HG03159 (cell line): ENCODE measurements at regions not wholly inside any gene's neighbourhood (a gene's known extent, or its start where the extent isn't known, plus 50 kb on each side); places are given as distances from the start of the nearest gene placed in this dataset.

Experiments used
- ATAC-seq: cut with Tn5 transposase; IDR thresholded peaks from one replicate; pipeline ENCODE4 v1.9.1; 2021; ENCODE audit warnings: mild to moderate bottlenecking, moderate library complexity; ENCODE audit not compliant: unreplicated experiment

- ATAC-seq = no peak
Observed at GRCh38 chr2:236653863-236654262, 84.2 kb downstream of the ACKR3 start.

- no peak for ATAC-seq
Observed at GRCh38 chr2:236654496-236654895, 84.9 kb downstream of the ACKR3 start.

- no peak for ATAC-seq
Observed at GRCh38 chr2:236656166-236656565, 86.5 kb downstream of the ACKR3 start.

- ATAC-seq = no peak
Observed at GRCh38 chr2:236656721-236657120, 87.1 kb downstream of the ACKR3 start.

- ATAC-seq = no peak
Observed at GRCh38 chr2:236657215-236657614, 87.6 kb downstream of the ACKR3 start.

- ATAC-seq = no peak
Observed at GRCh38 chr2:236657801-236658200, 88.2 kb downstream of the ACKR3 start.

GRCh38 chr2:236658974-236659757, 89.5 kb downstream of the ACKR3 start:
- no peak for ATAC-seq

GRCh38 chr2:236659758-236660150, 90.1 kb downstream of the ACKR3 start:
- no peak for ATAC-seq

GRCh38 chr2:236661061-236661761, 91.6 kb downstream of the ACKR3 start:
- ATAC-seq = no peak

- no peak for ATAC-seq
Observed at GRCh38 chr2:236661762-236662110, 92.1 kb downstream of the ACKR3 start.

GRCh38 chr2:236662231-236663185, 92.9 kb downstream of the ACKR3 start:
- no peak for ATAC-seq

GRCh38 chr2:236663287-236664101, 93.9 kb downstream of the ACKR3 start:
- no peak for ATAC-seq

GRCh38 chr2:236664136-236664535, 94.5 kb downstream of the ACKR3 start:
- ATAC-seq = no peak

- no peak for ATAC-seq
Observed at GRCh38 chr2:236665101-236665500, 95.5 kb downstream of the ACKR3 start.

GRCh38 chr2:236665572-236666118, 96.0 kb downstream of the ACKR3 start:
- no peak for ATAC-seq

- no peak for ATAC-seq
Observed at GRCh38 chr2:236666646-236667204, 97.1 kb downstream of the ACKR3 start.

- ATAC-seq = no peak
Observed at GRCh38 chr2:236667526-236667925, 97.9 kb downstream of the ACKR3 start.

- no peak for ATAC-seq
Observed at GRCh38 chr2:236668531-236668969, 98.9 kb downstream of the ACKR3 start.

GRCh38 chr2:236670235-236670620, 100.6 kb downstream of the ACKR3 start:
- ATAC-seq = no peak
